SU-DHL-6 (cell line): ENCODE measurements at regions not wholly inside any gene's neighbourhood (a gene's known extent, or its start where the extent isn't known, plus 50 kb on each side); places are given as distances from the start of the nearest gene placed in this dataset.
"Not testable (repeated sequence)": the region's sequence is repeated elsewhere in the genome, so short reads cannot be mapped to it uniquely, and the experiment has no call there.

Experiments
- H2AFZ ChIP-seq: fragments of 200-600 bp; sonication (generic); 2 replicates; pipeline ENCODE4 v1.6.1; 2014; ENCODE audit warnings: low read depth, mild to moderate bottlenecking, moderate library complexity, mixed read lengths, antibody characterized with exemption, low read length; ENCODE audit not compliant: severe bottlenecking
- H3F3A ChIP-seq: fragments of 200-600 bp; shearing (Covaris generic); 2 replicates; pipeline ENCODE4 v1.6.0; 2016; ENCODE audit warnings: antibody characterized with exemption, mild to moderate bottlenecking; ENCODE audit not compliant: insufficient read depth
- H3K27ac ChIP-seq: fragments of 200-600 bp; sonication (generic); 2 replicates; pipeline ENCODE4 v1.5.1; 2016; ENCODE audit warnings: low read depth, mild to moderate bottlenecking, low read length, moderate library complexity, mixed read lengths
- H3K27me3 ChIP-seq: fragments of 200-600 bp; sonication (generic), shearing (Covaris generic); 2 replicates; pipeline ENCODE4 v1.6.0; 2014; ENCODE audit warnings: mild to moderate bottlenecking, low read length
- H3K36me3 ChIP-seq: fragments of 200-600 bp; sonication (generic); 2 replicates; pipeline ENCODE4 v1.6.1; 2014; ENCODE audit warnings: mild to moderate bottlenecking, low read length, mixed read lengths
- H3K4me2 ChIP-seq: fragments of 300-600, 200-600 bp; shearing (Covaris generic), sonication (generic); 2 replicates; pipeline ENCODE4 v1.6.0; 2014; ENCODE audit warnings: low read length, low read depth, mild to moderate bottlenecking; ENCODE audit not compliant: poor library complexity, severe bottlenecking
- H3K4me3 ChIP-seq: fragments of 200-600 bp; sonication (generic); 2 replicates; pipeline ENCODE4 v1.5.1; 2014; ENCODE audit warnings: antibody characterized with exemption, low read length, mild to moderate bottlenecking, mixed read lengths; ENCODE audit not compliant: insufficient read depth, poor library complexity, severe bottlenecking
- H3K79me2 ChIP-seq: fragments of 200-600 bp; sonication (generic); 2 replicates; pipeline ENCODE4 v1.6.1; 2014; ENCODE audit warnings: mild to moderate bottlenecking, low read length, moderate library complexity; ENCODE audit not compliant: insufficient read depth
- H3K9ac ChIP-seq: fragments of 200-600 bp; sonication (generic); 2 replicates; pipeline ENCODE4 v1.7.0; 2014; ENCODE audit warnings: mild to moderate bottlenecking, low read length
- H3K9me2 ChIP-seq: fragments of 200-600 bp; sonication (generic); replicated peaks from 2 replicates; pipeline ENCODE4 v1.6.1; 2014; ENCODE audit warnings: low read length; ENCODE audit not compliant: insufficient read depth
- H3K9me3 ChIP-seq: fragments of 200-600 bp; sonication (generic); 2 replicates; pipeline ENCODE4 v1.6.1; 2014; ENCODE audit warnings: low read length, mixed read lengths; ENCODE audit not compliant: insufficient read depth
- H4K20me1 ChIP-seq: fragments of 200-600 bp; sonication (generic); 2 replicates; pipeline ENCODE4 v1.6.1; 2014; ENCODE audit warnings: low read depth, mild to moderate bottlenecking, antibody characterized with exemption, low read length, moderate library complexity, mixed read lengths
- CTCF ChIP-seq: fragments of 200-600 bp; sonication (generic); IDR thresholded peaks from one replicate; pipeline ENCODE4 v1.5.1; 2017; ENCODE audit warnings: antibody characterized with exemption, mild to moderate bottlenecking, low read length, moderate library complexity; ENCODE audit not compliant: insufficient read depth, poor library complexity, severe bottlenecking
- EZH2phosphoT487 ChIP-seq: fragments of 200-600 bp; sonication (generic), shearing (Covaris generic); conservative IDR thresholded peaks from 2 replicates; pipeline ENCODE4 v1.6.1; 2018; ENCODE audit warnings: mild to moderate bottlenecking, antibody characterized with exemption, low read length, moderate library complexity, mixed read lengths

- Histone ChIP-seq H3K4me3 (no peak overlapping the region), H3K79me2 (no peaks in the 10 kb centered on the region), H3K4me2 (no peak overlapping the region), H3K9ac (no peak overlapping the region), H3K27me3 (no peaks in the 10 kb centered on the region), H3K36me3 (no peaks in the 10 kb centered on the region), H2AFZ (no peak overlapping the region), H3K27ac (no peak overlapping the region), H4K20me1 (no peaks in the 10 kb centered on the region), H3K9me3 (no peaks in the 10 kb centered on the region), H3F3A (no peaks in the 10 kb centered on the region), H3K9me2 (no peaks in the 10 kb centered on the region)
- TF ChIP-seq EZH2phosphoT487 (no peak), CTCF (no peak)
Measured at GRCh38 chr14:81771651-81772275, 238.1 kb upstream of the SEL1L start.

GRCh38 chr14:81772381-81772780, 238.7 kb upstream of the SEL1L start:
- H3K4me2 ChIP-seq = no peak overlapping the region
- TF ChIP-seq EZH2phosphoT487 = no peak
- no peak for TF ChIP-seq CTCF
- no peaks in the 10 kb centered on the region for H3K9me3 ChIP-seq
- no peaks in the 10 kb centered on the region for H4K20me1 ChIP-seq
- no peak overlapping the region for H3K27ac ChIP-seq
- H3K79me2 ChIP-seq = no peaks in the 10 kb centered on the region
- H2AFZ ChIP-seq = no peak overlapping the region
- H3K27me3 ChIP-seq = no peaks in the 10 kb centered on the region
- H3K9ac ChIP-seq = no peak overlapping the region
- no peaks in the 10 kb centered on the region for H3K36me3 ChIP-seq
- no peaks in the 10 kb centered on the region for H3K9me2 ChIP-seq
- no peak overlapping the region for H3K4me3 ChIP-seq
- no peaks in the 10 kb centered on the region for H3F3A ChIP-seq

GRCh38 chr14:81776531-81776930, 242.9 kb upstream of the SEL1L start:
- no peak overlapping the region for H3K4me3 ChIP-seq

GRCh38 chr14:81781798-81782197, 248.1 kb upstream of the SEL1L start:
- H3K79me2 ChIP-seq, H3K9ac ChIP-seq, H3K27ac ChIP-seq, H3K9me3 ChIP-seq, H3K4me3 ChIP-seq, H3K36me3 ChIP-seq, H3K27me3 ChIP-seq, H3K4me2 ChIP-seq, H4K20me1 ChIP-seq, H3K9me2 ChIP-seq, H3F3A ChIP-seq, H2AFZ ChIP-seq: not testable (repeated sequence)

More at GRCh38 chr14:81776531-81776930, 242.9 kb upstream of the SEL1L start:
- no peaks in the 10 kb centered on the region for H3K9me2 ChIP-seq
- H3K9ac ChIP-seq = no peak overlapping the region
- no peak overlapping the region for H3K27ac ChIP-seq
- TF ChIP-seq CTCF (no peak), EZH2phosphoT487 (no peak)
- no peaks in the 10 kb centered on the region for H3K27me3 ChIP-seq
- H3F3A ChIP-seq = no peaks in the 10 kb centered on the region
- no peaks in the 10 kb centered on the region for H3K9me3 ChIP-seq
- no peaks in the 10 kb centered on the region for H3K79me2 ChIP-seq
- no peak overlapping the region for H3K4me2 ChIP-seq
- no peak overlapping the region for H2AFZ ChIP-seq
- H4K20me1 ChIP-seq = no peaks in the 10 kb centered on the region
- H3K36me3 ChIP-seq = no peaks in the 10 kb centered on the region
